Smooth muscle cell (in vitro differentiated cells): ENCODE measurements at regions not wholly inside any gene's neighbourhood (a gene's known extent, or its start where the extent isn't known, plus 50 kb on each side); places are given as distances from the start of the nearest gene placed in this dataset.

Experiments used
- DNase-seq: peaks from one replicate; lab custom pipeline; 2025; ENCODE audit not compliant: unreplicated experiment; lab: John Stamatoyannopoulos, UW
- H2AFZ ChIP-seq: fragments of 200-600 bp; sonication (generic); 2 replicates; pipeline ENCODE4 v1.6.0; 2016; ENCODE audit warnings: antibody characterized with exemption, low read depth, mild to moderate bottlenecking
- H3F3A ChIP-seq: fragments of 200-600 bp; sonication (generic); 2 replicates; pipeline ENCODE4 v1.6.0; 2017; ENCODE audit warnings: antibody characterized with exemption, low read depth
- H3K27ac ChIP-seq: fragments of 200-600 bp; sonication (generic); 2 replicates; pipeline ENCODE4 v1.5.1; 2016; ENCODE audit warnings: low read depth, mild to moderate bottlenecking
- H3K27me3 ChIP-seq: fragments of 200-600 bp; sonication (generic); 2 replicates; pipeline ENCODE4 v1.6.1; 2016; ENCODE audit warnings: low read depth, mild to moderate bottlenecking
- H3K36me3 ChIP-seq: fragments of 200-600 bp; sonication (generic); 2 replicates; pipeline ENCODE4 v1.5.1; 2016; ENCODE audit warnings: low read depth
- H3K4me1 ChIP-seq: fragments of 200-600 bp; sonication (generic); 2 replicates; pipeline ENCODE4 v1.5.1; 2016; ENCODE audit warnings: low read depth
- H3K4me2 ChIP-seq: fragments of 200-600 bp; sonication (generic); 2 replicates; pipeline ENCODE4 v1.6.0; 2016; ENCODE audit warnings: mild to moderate bottlenecking
- H3K4me3 ChIP-seq: fragments of 200-600 bp; sonication (generic); 2 replicates; pipeline ENCODE4 v1.5.1; 2016; ENCODE audit warnings: mild to moderate bottlenecking
- H3K79me2 ChIP-seq: fragments of 200-600 bp; sonication (generic); 2 replicates; pipeline ENCODE4 v1.6.0; 2016; ENCODE audit warnings: low read depth, mild to moderate bottlenecking
- H3K9ac ChIP-seq: fragments of 200-600 bp; sonication (generic); 2 replicates; pipeline ENCODE4 v1.6.0; 2016; ENCODE audit warnings: low read depth
- H3K9me3 ChIP-seq: fragments of 200-600 bp; sonication (generic); replicated peaks from 2 replicates; pipeline ENCODE4 v1.5.1; 2016; ENCODE audit warnings: low read depth
- H4K20me1 ChIP-seq: fragments of 200-600 bp; sonication (generic); 2 replicates; pipeline ENCODE4 v1.6.0; 2016; ENCODE audit warnings: low read depth
- WGBS: methylation state at CpG from one replicate; pipeline ENCODE4 v1.1.7; 2016; ENCODE audit warnings: low lambda C conversion rate; 5-methylcytosine and 5-hydroxymethylcytosine counted together
- TF ChIP-seq, protein P1 (sequence below): fragments of 200-600 bp; sonication (generic); IDR thresholded peaks from 2 replicates; pipeline ENCODE4 v1.5.1; 2017; ENCODE audit warnings: borderline replicate concordance, mild to moderate bottlenecking, antibody characterized with exemption; ENCODE audit not compliant: insufficient read depth, poor library complexity, severe bottlenecking

DNA sequence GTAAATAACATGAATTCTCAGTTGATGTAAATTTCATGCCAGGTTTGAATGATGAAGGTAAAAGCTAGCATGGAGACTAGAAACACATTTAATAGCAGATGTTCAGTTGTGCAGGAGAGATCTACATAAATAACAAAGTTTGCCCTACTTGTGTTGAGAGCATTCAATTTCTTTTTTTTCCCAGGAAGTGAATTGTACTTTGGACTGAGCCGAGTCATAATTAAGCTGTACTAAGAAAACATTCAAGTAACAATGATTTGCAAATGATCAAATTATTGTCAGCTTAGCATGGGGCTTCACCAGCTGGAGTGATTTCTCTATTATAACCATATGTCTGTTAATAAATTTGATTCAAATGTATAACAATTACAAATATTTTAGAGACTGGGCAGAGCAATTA, 893.5 kb upstream of the MAP3K7 start:
- Histone ChIP-seq H3K9me3 (no peaks in the 10 kb centered on the region), H3K79me2 (no peaks in the 10 kb centered on the region), H3K4me1 (no peaks in the 10 kb centered on the region), H3K27ac (no peak overlapping the region), H3K27me3 (no peaks in the 10 kb centered on the region), H3K4me3 (no peak overlapping the region), H4K20me1 (no peaks in the 10 kb centered on the region), H2AFZ (no peak overlapping the region), H3K4me2 (no peak overlapping the region), H3K36me3 (no peaks in the 10 kb centered on the region), H3K9ac (no peak overlapping the region), H3F3A (no peaks in the 10 kb centered on the region)
- DNase-seq = no peak
- 89% methylated on average over 1 of the region's 1 CpG for WGBS
- TF ChIP-seq, protein P1, sequence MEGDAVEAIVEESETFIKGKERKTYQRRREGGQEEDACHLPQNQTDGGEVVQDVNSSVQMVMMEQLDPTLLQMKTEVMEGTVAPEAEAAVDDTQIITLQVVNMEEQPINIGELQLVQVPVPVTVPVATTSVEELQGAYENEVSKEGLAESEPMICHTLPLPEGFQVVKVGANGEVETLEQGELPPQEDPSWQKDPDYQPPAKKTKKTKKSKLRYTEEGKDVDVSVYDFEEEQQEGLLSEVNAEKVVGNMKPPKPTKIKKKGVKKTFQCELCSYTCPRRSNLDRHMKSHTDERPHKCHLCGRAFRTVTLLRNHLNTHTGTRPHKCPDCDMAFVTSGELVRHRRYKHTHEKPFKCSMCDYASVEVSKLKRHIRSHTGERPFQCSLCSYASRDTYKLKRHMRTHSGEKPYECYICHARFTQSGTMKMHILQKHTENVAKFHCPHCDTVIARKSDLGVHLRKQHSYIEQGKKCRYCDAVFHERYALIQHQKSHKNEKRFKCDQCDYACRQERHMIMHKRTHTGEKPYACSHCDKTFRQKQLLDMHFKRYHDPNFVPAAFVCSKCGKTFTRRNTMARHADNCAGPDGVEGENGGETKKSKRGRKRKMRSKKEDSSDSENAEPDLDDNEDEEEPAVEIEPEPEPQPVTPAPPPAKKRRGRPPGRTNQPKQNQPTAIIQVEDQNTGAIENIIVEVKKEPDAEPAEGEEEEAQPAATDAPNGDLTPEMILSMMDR = no peak

DNA sequence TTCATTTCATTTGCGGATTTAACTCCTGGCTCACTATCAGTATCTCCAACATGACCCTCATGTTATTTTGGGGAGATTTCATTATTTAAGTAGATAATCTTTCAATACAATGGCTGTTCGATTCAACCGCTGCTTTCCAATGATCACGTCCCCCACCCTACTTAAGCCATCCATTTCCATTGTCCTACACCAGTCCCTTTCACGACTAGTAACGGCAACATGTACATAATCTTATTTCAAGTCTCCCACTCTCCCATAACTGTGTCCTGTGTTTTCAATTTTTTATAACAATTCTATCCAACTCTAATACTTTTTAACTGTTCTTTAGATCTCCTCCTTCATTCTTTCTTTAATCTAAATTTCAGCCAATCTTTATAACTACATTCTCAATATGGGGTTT, 890.8 kb upstream of the MAP3K7 start:
- Histone ChIP-seq H3K27me3 (no peaks in the 10 kb centered on the region), H4K20me1 (no peaks in the 10 kb centered on the region), H3K27ac (no peak overlapping the region), H3F3A (no peaks in the 10 kb centered on the region), H3K4me1 (no peaks in the 10 kb centered on the region), H3K4me3 (no peak overlapping the region), H3K79me2 (no peaks in the 10 kb centered on the region), H3K9me3 (no peaks in the 10 kb centered on the region), H3K4me2 (no peak overlapping the region), H2AFZ (no peak overlapping the region), H3K9ac (no peak overlapping the region), H3K36me3 (no peaks in the 10 kb centered on the region)
- WGBS = 96% methylated on average over 6 of the region's 6 CpGs
- DNase-seq = no peak
- TF ChIP-seq, protein P1 = no peak

DNA sequence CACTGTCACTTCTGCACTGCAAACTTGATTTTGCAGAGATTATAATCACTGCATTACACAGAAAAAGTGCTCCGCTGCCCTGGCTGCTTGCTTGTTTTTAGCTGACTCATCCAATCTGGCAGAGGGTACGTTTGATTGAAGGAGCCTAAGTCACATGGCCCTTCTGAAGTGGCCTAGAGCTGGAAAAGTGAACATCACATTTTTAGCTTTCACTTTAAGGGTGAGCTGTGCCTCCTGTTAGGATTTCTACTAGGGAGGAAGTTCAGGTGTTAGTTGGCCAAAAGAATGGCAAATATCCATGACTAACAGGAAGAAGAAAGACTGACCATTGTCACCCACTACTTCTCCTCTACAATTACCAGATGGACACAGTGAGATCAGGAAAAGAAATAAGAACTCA, 889.1 kb upstream of the MAP3K7 start:
- Histone ChIP-seq H3K27me3 (no peaks in the 10 kb centered on the region), H3K4me1 (no peaks in the 10 kb centered on the region), H3K27ac (no peak overlapping the region), H3K79me2 (no peaks in the 10 kb centered on the region), H2AFZ (no peak overlapping the region), H3K9ac (no peak overlapping the region), H3K36me3 (no peaks in the 10 kb centered on the region), H3K4me3 (no peak overlapping the region), H3K9me3 (no peaks in the 10 kb centered on the region), H3K4me2 (no peak overlapping the region), H4K20me1 (no peaks in the 10 kb centered on the region), H3F3A (no peaks in the 10 kb centered on the region)
- 23% methylated on average over 2 of the region's 2 CpGs for WGBS
- no peak for DNase-seq
- TF ChIP-seq, protein P1 = no peak

DNA sequence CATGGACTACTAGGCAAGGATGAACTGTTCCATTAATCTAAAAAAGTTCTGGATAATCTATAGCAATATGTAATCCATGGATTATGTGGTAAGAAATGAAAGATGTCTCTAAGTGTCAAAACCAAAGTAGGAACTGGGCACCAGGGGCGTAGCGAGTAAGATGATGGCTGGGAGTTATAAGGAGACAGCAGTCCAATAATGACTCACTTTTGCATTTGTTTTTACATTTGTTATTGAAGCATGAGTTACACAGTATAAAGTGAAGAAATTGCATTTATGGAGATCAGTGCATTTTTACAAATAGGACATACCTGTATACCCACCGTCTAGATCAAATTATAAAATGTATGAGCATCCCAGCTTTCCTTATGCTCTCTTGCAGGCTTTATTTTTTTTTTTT, 878.5 kb upstream of the MAP3K7 start:
- no peaks in the 10 kb centered on the region for H3K9me3 ChIP-seq
- no peak overlapping the region for H3K27ac ChIP-seq
- no peak overlapping the region for H3K9ac ChIP-seq
- H3K36me3 ChIP-seq = no peaks in the 10 kb centered on the region
- no peaks in the 10 kb centered on the region for H3K79me2 ChIP-seq
- TF ChIP-seq, protein P1 = no peak
- H3K4me2 ChIP-seq = no peak overlapping the region
- no peak for DNase-seq
- H2AFZ ChIP-seq = no peak overlapping the region
- H3F3A ChIP-seq = no peaks in the 10 kb centered on the region
- H3K27me3 ChIP-seq = no peaks in the 10 kb centered on the region
- H4K20me1 ChIP-seq = no peaks in the 10 kb centered on the region
- no peaks in the 10 kb centered on the region for H3K4me1 ChIP-seq
- no peak overlapping the region for H3K4me3 ChIP-seq
- 92% methylated on average over 3 of the region's 3 CpGs for WGBS
